K562 (cell line): ENCODE measurements at regions not wholly inside any gene's neighbourhood (a gene's known extent, or its start where the extent isn't known, plus 50 kb on each side); places are given as distances from the start of the nearest gene placed in this dataset.

ENCODE experiments used
- ATAC-seq: fragments of 200-7000 bp; cut with Tn5 transposase; 3 replicates; pipeline ENCODE4 v1.9.1; 2020; ENCODE audit warnings: moderate library complexity
- BruUV-seq: library from RNA; stranded (reverse); fragments of 400-500 nt; replicated peaks from 2 replicates; lab custom pipeline; 2021; lab: Mats Ljungman, UMichigan
- CTCF ChIA-PET: fragments of 300-600 bp; formaldehyde crosslinking; extraction: SDS; loops from one replicate; lab custom pipeline; 2021; ENCODE audit warnings: low intra/inter-chr PET ratio; lab: Yijun Ruan, JAX
- POLR2A ChIA-PET: fragments of 300-600, 350-650 bp; sonication (Branson Sonifier 250); formaldehyde crosslinking; extraction: SDS; loops from one replicate; lab custom pipeline; 2021; ENCODE audit warnings: antibody characterized with exemption, inconsistent platforms; lab: Yijun Ruan, JAX
- DNase-seq, 4 experiments: peaks; one replicate each; pipeline versions ENCODE4 v3.0.0 to v3.0.0-alpha.2; 2011 to 2018; ENCODE audit warnings: low spot score in 3 of 4, mixed read lengths in 3 of 4; ENCODE audit errors: extremely low read depth in 1 of 4
- FAIRE-seq: peaks from 2 replicates; lab custom pipeline; 2011; peaks lifted over from hg19 to GRCh38; lab: Jason Lieb, UNC
- H2AFZ ChIP-seq: 2 replicates; pipeline ENCODE4 v1.6.0; 2011; ENCODE audit warnings: low read depth, low read length, control low read depth, inconsistent platforms
- H3K27ac ChIP-seq: fragments of 200-600 bp; 3 replicates; pipeline ENCODE4 v1.8.0; 2011; ENCODE audit warnings: low read depth, mild to moderate bottlenecking, control low read depth, inconsistent platforms, low read length, moderate library complexity, mixed read lengths; ENCODE audit errors: extremely low read depth
- H3K27me3 ChIP-seq, 2 experiments: fragments of 300-600 bp in 1 of 2; 2 replicates in 1 of 2; 3 replicates in 1 of 2; pipeline versions ENCODE4 v1.6.0 to v1.8.0; 2011; ENCODE audit warnings: inconsistent platforms in 2 of 2, low read length in 2 of 2, mild to moderate bottlenecking in 1 of 2, mixed read lengths in 1 of 2, moderate library complexity in 1 of 2; ENCODE audit not compliant: control insufficient read depth in 2 of 2, insufficient read depth in 2 of 2
- H3K36me3 ChIP-seq: fragments of 300-600 bp; 3 replicates; pipeline ENCODE4 v1.8.0; 2011; ENCODE audit warnings: mild to moderate bottlenecking, low read length, inconsistent platforms; ENCODE audit not compliant: control insufficient read depth, insufficient read depth
- H3K4me1 ChIP-seq, 2 experiments: fragments of 200-600 bp in 1 of 2; replicated peaks in 1 of 2; 2 replicates in 1 of 2; 3 replicates in 1 of 2; pipeline versions ENCODE4 v1.5.1 to v1.8.0; 2011; ENCODE audit warnings: inconsistent platforms in 2 of 2, low read length in 2 of 2, mild to moderate bottlenecking in 1 of 2, mixed read lengths in 1 of 2, moderate library complexity in 1 of 2; ENCODE audit not compliant: control insufficient read depth in 2 of 2, insufficient read depth in 2 of 2
- H3K4me2 ChIP-seq: 2 replicates; pipeline ENCODE4 v1.6.1; 2011; ENCODE audit warnings: low read length, control low read depth, inconsistent platforms, mixed read lengths; ENCODE audit not compliant: insufficient read depth
- H3K4me3 ChIP-seq: fragments of 200-600 bp; sonication (generic), shearing (Covaris generic); 2 replicates; pipeline ENCODE4 v1.5.1; 2016; ENCODE audit warnings: control low read depth, inconsistent platforms
- H3K79me2 ChIP-seq: fragments of 200-600 bp; 3 replicates; pipeline ENCODE4 v1.8.0; 2011; ENCODE audit warnings: low read length, inconsistent platforms; ENCODE audit not compliant: control insufficient read depth, insufficient read depth
- H3K9ac ChIP-seq, 2 experiments: 2 replicates each; pipeline versions ENCODE4 v1.6.0 to v1.6.1; 2011; ENCODE audit warnings: low read depth in 2 of 2, low read length in 2 of 2, control low read depth in 1 of 2, inconsistent platforms in 1 of 2, mild to moderate bottlenecking in 1 of 2, mixed read lengths in 1 of 2; ENCODE audit not compliant: insufficient read depth in 1 of 2
- H3K9me1 ChIP-seq: one replicate; pipeline ENCODE4 v1.6.0; 2011; ENCODE audit warnings: inconsistent platforms, mild to moderate bottlenecking, low read length, moderate library complexity; ENCODE audit not compliant: control insufficient read depth, insufficient read depth
- H3K9me3 ChIP-seq: replicated peaks from 2 replicates; pipeline ENCODE4 v1.5.1; 2011; ENCODE audit warnings: low read depth, low read length, inconsistent platforms; ENCODE audit not compliant: control insufficient read depth, insufficient read depth
- H4K20me1 ChIP-seq: replicated peaks from 2 replicates; pipeline ENCODE4 v1.6.1; 2011; ENCODE audit warnings: low read length, inconsistent platforms, mixed read lengths; ENCODE audit not compliant: control insufficient read depth, insufficient read depth
- ASH1L ChIP-seq: fragments of 450-650 bp; IDR thresholded peaks from 2 replicates; pipeline ENCODE4 v1.6.1; 2018; ENCODE audit warnings: borderline replicate concordance, mild to moderate bottlenecking, low read depth; ENCODE audit not compliant: partially characterized antibody
- CBFA2T3 ChIP-seq: fragments of 450-650 bp; IDR thresholded peaks from 2 replicates; pipeline ENCODE4 v1.6.1; 2017
- CREB3 ChIP-seq: fragments of 450-650 bp; conservative IDR thresholded peaks from 2 replicates; pipeline ENCODE4 v1.6.1; 2016; ENCODE audit warnings: missing genetic modification characterization, low read depth, mild to moderate bottlenecking, missing compliant biosample characterization, moderate library complexity
- NCOA6 ChIP-seq: fragments of 450-650 bp; IDR thresholded peaks from 2 replicates; pipeline ENCODE4 v1.6.1; 2017; ENCODE audit warnings: mild to moderate bottlenecking
- POLR2H ChIP-seq: IDR thresholded peaks from 2 replicates; pipeline ENCODE4 v1.6.1; 2016; ENCODE audit warnings: missing genetic modification characterization, low read depth, mild to moderate bottlenecking, control low read depth, missing compliant biosample characterization, moderate library complexity
- TAF9B ChIP-seq: fragments of 450-650 bp; IDR thresholded peaks from 2 replicates; pipeline ENCODE4 v1.6.1; 2018; ENCODE audit warnings: mild to moderate bottlenecking; ENCODE audit not compliant: partially characterized antibody
- WGBS: fragments of 100-300 bp; shearing (Covaris generic); methylation state at CpG from one replicate; pipeline ENCODE4 v1.1.6; 2016; ENCODE audit warnings: low coverage, mixed read lengths; ENCODE audit not compliant: insufficient coverage; ENCODE audit errors: missing lambda C conversion rate; 5-methylcytosine and 5-hydroxymethylcytosine counted together
- in situ Hi-C: fragments of 300-500 bp; cut with MboI; formaldehyde crosslinking; loops from 4 replicates; pipeline ENCODE4 v1.15.0; 2018; ENCODE audit warnings: inconsistent platforms, mixed read lengths
- intact Hi-C: fragments of 100-400 bp; cut with micrococcal nuclease; formaldehyde crosslinking; loops from 2 replicates; pipeline ENCODE4 v1.14.2; 2022

- no peak for FAIRE-seq
- TF ChIP-seq POLR2H (tag) (no peak), ASH1L (no peak), CBFA2T3 (no peak), TAF9B (no peak), NCOA6 (no peak), CREB3 (no peak)
- Histone ChIP-seq H3K27me3 (no peaks in the 10 kb centered on the region), H3K4me1 (no peaks in the 10 kb centered on the region), H3K9me3 (no peaks in the 10 kb centered on the region), H2AFZ (no peak overlapping the region), H3K4me3 (no peak overlapping the region), H3K9me1 (no peaks in the 10 kb centered on the region), H3K4me2 (no peak overlapping the region), H3K9ac (no peak overlapping the region), H3K27ac (no peak overlapping the region), H4K20me1 (no peaks in the 10 kb centered on the region), H3K79me2 (no peaks in the 10 kb centered on the region), H3K36me3 (no peaks in the 10 kb centered on the region)
- WGBS, result 0% methylated on average over 5 of the region's 5 CpGs
- in situ Hi-C loops, result no loop called here
- DNase-seq, result no peak
- intact Hi-C loops, result no loop called here
- ChIA-PET CTCF (no interaction called here), POLR2A (no interaction called here)
- ATAC-seq, result no peak
- no TSS peak for BruUV-seq
Observed at GRCh38 chr1:213698092-213698702, 289.6 kb upstream of the PROX1 start.
